Activated naive CD4-positive, alpha-beta T cell treated with anti-CD3 and anti-CD28 coated beads, Interleukin-2, amount 10 ng/mL, durations not matched to agents 7 days and 5 days (primary cell): ENCODE measurements at regions not wholly inside any gene's neighbourhood (a gene's known extent, or its start where the extent isn't known, plus 50 kb on each side); places are given as distances from the start of the nearest gene placed in this dataset.

ENCODE experiments used
- CTCF ChIA-PET: fragments of 350-600 bp; sonication (Branson Sonifier 250); formaldehyde crosslinking; loops from one replicate; lab custom pipeline; 2021; ENCODE audit warnings: antibody characterized with exemption; lab: Charles Lee
- DNase-seq: peaks from one replicate; pipeline ENCODE4 v3.0.0-alpha.2; 2020
- H3K27ac Mint-ChIP-seq: one replicate; pipeline ENCODE4 v1.8.0; 2021; ENCODE audit warnings: mild to moderate bottlenecking, moderate library complexity, mixed read lengths
- H3K27me3 Mint-ChIP-seq: one replicate; pipeline ENCODE4 v1.8.0; 2021; ENCODE audit warnings: mild to moderate bottlenecking, mixed read lengths
- H3K36me3 Mint-ChIP-seq: one replicate; pipeline ENCODE4 v1.8.0; 2021; ENCODE audit warnings: mixed read lengths
- H3K4me1 Mint-ChIP-seq: one replicate; pipeline ENCODE4 v1.8.0; 2021; ENCODE audit warnings: mixed read lengths
- H3K4me3 Mint-ChIP-seq: one replicate; pipeline ENCODE4 v1.8.0; 2021; ENCODE audit warnings: mild to moderate bottlenecking, moderate library complexity, mixed read lengths
- H3K9me3 Mint-ChIP-seq: one replicate; pipeline ENCODE4 v1.8.0; 2021; ENCODE audit warnings: mixed read lengths

GRCh38 chr1:87942165-87942564 lies 613.5 kb downstream of the LMO4 start:
- Mint-ChIP-seq H3K4me1 (no peaks in the 10 kb centered on the region), H3K27me3 (peaks cover under 1% of the 10 kb centered on the region), H3K36me3 (no peaks in the 10 kb centered on the region), H3K27ac (no peak overlapping the region), H3K4me3 (no peak overlapping the region), H3K9me3 (no peaks in the 10 kb centered on the region)
- no peak for DNase-seq
- CTCF ChIA-PET: no interaction called here

- Mint-ChIP-seq H3K4me3 (no peak overlapping the region), H3K4me1 (no peaks in the 10 kb centered on the region), H3K9me3 (no peaks in the 10 kb centered on the region), H3K27me3 (peaks cover 14% of the 10 kb centered on the region), H3K27ac (no peak overlapping the region), H3K36me3 (no peaks in the 10 kb centered on the region)
- CTCF ChIA-PET: no interaction called here
- no peak for DNase-seq
These were observed 621.0 kb downstream of the LMO4 start for GRCh38 chr1:87949711-87950110.

GRCh38 chr1:87950369-87950768 lies 621.7 kb downstream of the LMO4 start:
- CTCF ChIA-PET: no interaction called here
- DNase-seq: no peak

GRCh38 chr1:87951409-87951808 lies 622.7 kb downstream of the LMO4 start:
- Mint-ChIP-seq H3K27me3 (peaks cover 16% of the 10 kb centered on the region), H3K4me3 (no peak overlapping the region), H3K9me3 (no peaks in the 10 kb centered on the region), H3K36me3 (no peaks in the 10 kb centered on the region), H3K4me1 (no peaks in the 10 kb centered on the region), H3K27ac (no peak overlapping the region)
- no peak for DNase-seq
- CTCF ChIA-PET: interaction anchor here (1.0 kb wide), 1 partner anchor 611 kb away, joined by 3 read pairs; no protein-coding TSS in a partner anchor

More at GRCh38 chr1:87950369-87950768, 621.7 kb downstream of the LMO4 start:
- H3K27ac Mint-ChIP-seq: no peak overlapping the region
- peaks cover 16% of the 10 kb centered on the region for H3K27me3 Mint-ChIP-seq
- no peak overlapping the region for H3K4me3 Mint-ChIP-seq
- H3K9me3 Mint-ChIP-seq: no peaks in the 10 kb centered on the region
- no peaks in the 10 kb centered on the region for H3K4me1 Mint-ChIP-seq
- H3K36me3 Mint-ChIP-seq: no peaks in the 10 kb centered on the region

GRCh38 chr1:87951852-87952251 lies 623.2 kb downstream of the LMO4 start:
- DNase-seq: no peak
- peaks cover 16% of the 10 kb centered on the region for H3K27me3 Mint-ChIP-seq

GRCh38 chr1:87953121-87953520 lies 624.4 kb downstream of the LMO4 start:
- H3K27me3 Mint-ChIP-seq: peaks cover 16% of the 10 kb centered on the region
- H3K27ac Mint-ChIP-seq: no peak overlapping the region
- no peak for DNase-seq
- no peaks in the 10 kb centered on the region for H3K4me1 Mint-ChIP-seq
- CTCF ChIA-PET: interaction anchor here (0.6 to 3.0 kb wide), 12 partner anchors 9 to 847 kb away, joined by 3 to 26 read pairs (median 3); no protein-coding TSS in a partner anchor
- H3K9me3 Mint-ChIP-seq: no peaks in the 10 kb centered on the region
- no peaks in the 10 kb centered on the region for H3K36me3 Mint-ChIP-seq
- no peak overlapping the region for H3K4me3 Mint-ChIP-seq

More at GRCh38 chr1:87951852-87952251, 623.2 kb downstream of the LMO4 start:
- CTCF ChIA-PET: interaction anchor here (1.0 kb wide), 1 partner anchor 612 kb away, joined by 3 read pairs; no protein-coding TSS in a partner anchor
- no peak overlapping the region for H3K27ac Mint-ChIP-seq
- H3K4me1 Mint-ChIP-seq: no peaks in the 10 kb centered on the region
- H3K4me3 Mint-ChIP-seq: no peak overlapping the region
- no peaks in the 10 kb centered on the region for H3K36me3 Mint-ChIP-seq
- no peaks in the 10 kb centered on the region for H3K9me3 Mint-ChIP-seq

- peak; percentile 64 for DNase-seq
- H3K27ac Mint-ChIP-seq: no peak overlapping the region
- H3K4me1 Mint-ChIP-seq: no peaks in the 10 kb centered on the region
- peaks cover 16% of the 10 kb centered on the region for H3K27me3 Mint-ChIP-seq
- no peaks in the 10 kb centered on the region for H3K36me3 Mint-ChIP-seq
- no peaks in the 10 kb centered on the region for H3K9me3 Mint-ChIP-seq
- H3K4me3 Mint-ChIP-seq: no peak overlapping the region
- CTCF ChIA-PET: interaction anchor here (0.6 to 3.0 kb wide), 15 partner anchors 9 to 848 kb away, joined by 3 to 26 read pairs (median 3); no protein-coding TSS in a partner anchor
These were observed 625.2 kb downstream of the LMO4 start for GRCh38 chr1:87953732-87954344.

- no peak for DNase-seq
- Mint-ChIP-seq H3K27ac (no peak overlapping the region), H3K9me3 (no peaks in the 10 kb centered on the region), H3K27me3 (peaks cover 16% of the 10 kb centered on the region), H3K36me3 (no peaks in the 10 kb centered on the region), H3K4me1 (no peaks in the 10 kb centered on the region), H3K4me3 (no peak overlapping the region)
- CTCF ChIA-PET: interaction anchor here (3.0 kb wide), 1 partner anchor 629 kb away, joined by 16 read pairs; no protein-coding TSS in a partner anchor
These were observed 626.4 kb downstream of the LMO4 start for GRCh38 chr1:87955038-87955437.

GRCh38 chr1:87956072-87956471 lies 627.4 kb downstream of the LMO4 start:
- CTCF ChIA-PET: no interaction called here
- Mint-ChIP-seq H3K4me3 (no peak overlapping the region), H3K27ac (no peak overlapping the region), H3K27me3 (peaks cover 12% of the 10 kb centered on the region), H3K36me3 (no peaks in the 10 kb centered on the region), H3K9me3 (no peaks in the 10 kb centered on the region), H3K4me1 (no peaks in the 10 kb centered on the region)
- DNase-seq: no peak

- no peak for DNase-seq
- Mint-ChIP-seq H3K4me3 (no peak overlapping the region), H3K27ac (no peak overlapping the region), H3K4me1 (no peaks in the 10 kb centered on the region), H3K36me3 (no peaks in the 10 kb centered on the region), H3K27me3 (peaks cover 11% of the 10 kb centered on the region), H3K9me3 (no peaks in the 10 kb centered on the region)
- CTCF ChIA-PET: no interaction called here
These were observed 628.1 kb downstream of the LMO4 start for GRCh38 chr1:87956750-87957149.

GRCh38 chr1:87957331-87957730 lies 628.7 kb downstream of the LMO4 start:
- CTCF ChIA-PET: no interaction called here
- Mint-ChIP-seq H3K36me3 (no peaks in the 10 kb centered on the region), H3K27ac (no peak overlapping the region), H3K27me3 (peaks cover 8% of the 10 kb centered on the region), H3K9me3 (no peaks in the 10 kb centered on the region), H3K4me1 (no peaks in the 10 kb centered on the region), H3K4me3 (no peak overlapping the region)
- no peak for DNase-seq

GRCh38 chr1:87958201-87958600 lies 629.5 kb downstream of the LMO4 start:
- no peak for DNase-seq
- H3K4me1 Mint-ChIP-seq: no peaks in the 10 kb centered on the region
- H3K4me3 Mint-ChIP-seq: no peak overlapping the region
- no peaks in the 10 kb centered on the region for H3K9me3 Mint-ChIP-seq
- CTCF ChIA-PET: no interaction called here
- no peak overlapping the region for H3K27ac Mint-ChIP-seq
- H3K27me3 Mint-ChIP-seq: peaks cover 8% of the 10 kb centered on the region
- H3K36me3 Mint-ChIP-seq: no peaks in the 10 kb centered on the region

- peaks cover 7% of the 10 kb centered on the region for H3K27me3 Mint-ChIP-seq
- CTCF ChIA-PET: no interaction called here
- no peak overlapping the region for H3K4me3 Mint-ChIP-seq
These were observed 630.0 kb downstream of the LMO4 start for GRCh38 chr1:87958716-87959115.

GRCh38 chr1:87959236-87959635 lies 630.6 kb downstream of the LMO4 start:
- no peaks in the 10 kb centered on the region for H3K36me3 Mint-ChIP-seq
- no peak overlapping the region for H3K4me3 Mint-ChIP-seq

More at GRCh38 chr1:87958716-87959115, 630.0 kb downstream of the LMO4 start:
- no peak for DNase-seq
- no peaks in the 10 kb centered on the region for H3K9me3 Mint-ChIP-seq
- no peaks in the 10 kb centered on the region for H3K4me1 Mint-ChIP-seq
- no peak overlapping the region for H3K27ac Mint-ChIP-seq
- H3K36me3 Mint-ChIP-seq: no peaks in the 10 kb centered on the region

GRCh38 chr1:87961992-87962391 lies 633.3 kb downstream of the LMO4 start:
- H3K9me3 Mint-ChIP-seq: no peaks in the 10 kb centered on the region
- no peaks in the 10 kb centered on the region for H3K36me3 Mint-ChIP-seq
- H3K4me3 Mint-ChIP-seq: no peak overlapping the region
- H3K27ac Mint-ChIP-seq: no peak overlapping the region
- CTCF ChIA-PET: no interaction called here
- H3K27me3 Mint-ChIP-seq: no peaks in the 10 kb centered on the region
- no peak for DNase-seq
- H3K4me1 Mint-ChIP-seq: no peaks in the 10 kb centered on the region

More at GRCh38 chr1:87959236-87959635, 630.6 kb downstream of the LMO4 start:
- no peak for DNase-seq
- H3K27ac Mint-ChIP-seq: no peak overlapping the region
- H3K27me3 Mint-ChIP-seq: peaks cover 4% of the 10 kb centered on the region
- CTCF ChIA-PET: no interaction called here
- H3K9me3 Mint-ChIP-seq: no peaks in the 10 kb centered on the region
- H3K4me1 Mint-ChIP-seq: no peaks in the 10 kb centered on the region
